HFFc6 (cell line): ENCODE measurements at regions not wholly inside any gene's neighbourhood (a gene's known extent, or its start where the extent isn't known, plus 50 kb on each side); places are given as distances from the start of the nearest gene placed in this dataset.

ENCODE experiments used
- DNase-seq: peaks from one replicate; pipeline ENCODE4 v3.0.0-alpha.2; 2018
- H3K27ac Mint-ChIP-seq: 2 replicates; pipeline ENCODE4 v1.8.0; 2020; ENCODE audit warnings: mild to moderate bottlenecking, mixed read lengths
- H3K27me3 Mint-ChIP-seq: 2 replicates; pipeline ENCODE4 v1.8.0; 2021; ENCODE audit warnings: mild to moderate bottlenecking, moderate library complexity, mixed read lengths; ENCODE audit not compliant: insufficient read depth
- H3K36me3 Mint-ChIP-seq: 2 replicates; pipeline ENCODE4 v1.8.0; 2021; ENCODE audit warnings: low read depth, mixed read lengths
- H3K4me1 Mint-ChIP-seq: 2 replicates; pipeline ENCODE4 v1.8.0; 2020; ENCODE audit warnings: low read depth, mixed read lengths
- H3K4me3 Mint-ChIP-seq: 2 replicates; pipeline ENCODE4 v1.8.0; 2020; ENCODE audit warnings: mild to moderate bottlenecking, moderate library complexity, mixed read lengths
- H3K9me3 Mint-ChIP-seq: 2 replicates; pipeline ENCODE4 v1.8.0; 2020; ENCODE audit warnings: mild to moderate bottlenecking, mixed read lengths
- TF ChIP-seq, protein P1 (sequence below): fragments of 200-600 bp; sonication (generic); IDR thresholded peaks from 2 replicates; pipeline ENCODE4 v1.5.0; 2021; ENCODE audit warnings: antibody characterized with exemption, mild to moderate bottlenecking

GRCh38 chr3:30331519-30331918 lies 274.9 kb upstream of the TGFBR2 start:
- TF ChIP-seq, protein P1, sequence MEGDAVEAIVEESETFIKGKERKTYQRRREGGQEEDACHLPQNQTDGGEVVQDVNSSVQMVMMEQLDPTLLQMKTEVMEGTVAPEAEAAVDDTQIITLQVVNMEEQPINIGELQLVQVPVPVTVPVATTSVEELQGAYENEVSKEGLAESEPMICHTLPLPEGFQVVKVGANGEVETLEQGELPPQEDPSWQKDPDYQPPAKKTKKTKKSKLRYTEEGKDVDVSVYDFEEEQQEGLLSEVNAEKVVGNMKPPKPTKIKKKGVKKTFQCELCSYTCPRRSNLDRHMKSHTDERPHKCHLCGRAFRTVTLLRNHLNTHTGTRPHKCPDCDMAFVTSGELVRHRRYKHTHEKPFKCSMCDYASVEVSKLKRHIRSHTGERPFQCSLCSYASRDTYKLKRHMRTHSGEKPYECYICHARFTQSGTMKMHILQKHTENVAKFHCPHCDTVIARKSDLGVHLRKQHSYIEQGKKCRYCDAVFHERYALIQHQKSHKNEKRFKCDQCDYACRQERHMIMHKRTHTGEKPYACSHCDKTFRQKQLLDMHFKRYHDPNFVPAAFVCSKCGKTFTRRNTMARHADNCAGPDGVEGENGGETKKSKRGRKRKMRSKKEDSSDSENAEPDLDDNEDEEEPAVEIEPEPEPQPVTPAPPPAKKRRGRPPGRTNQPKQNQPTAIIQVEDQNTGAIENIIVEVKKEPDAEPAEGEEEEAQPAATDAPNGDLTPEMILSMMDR, result no peak
- no peaks in the 10 kb centered on the region for H3K27me3 Mint-ChIP-seq
- H3K4me3 Mint-ChIP-seq, result no peak overlapping the region
- H3K4me1 Mint-ChIP-seq, result peaks cover 84% of the 10 kb centered on the region
- H3K9me3 Mint-ChIP-seq, result no peaks in the 10 kb centered on the region
- H3K36me3 Mint-ChIP-seq, result no peaks in the 10 kb centered on the region; the same call in 1 of the 2 replicates
- H3K27ac Mint-ChIP-seq, result no peak overlapping the region
- DNase-seq, result no peak

GRCh38 chr3:30332196-30333021 lies 274.0 kb upstream of the TGFBR2 start:
- no peaks in the 10 kb centered on the region for H3K27me3 Mint-ChIP-seq
- H3K9me3 Mint-ChIP-seq, result peaks cover 1% of the 10 kb centered on the region
- peaks cover 3% of the 10 kb centered on the region for H3K36me3 Mint-ChIP-seq
- H3K4me3 Mint-ChIP-seq, result no peak overlapping the region
- peak overlapping the region; percentile 14; the same call in 1 of the 2 replicates for H3K27ac Mint-ChIP-seq
- peaks cover 75% of the 10 kb centered on the region for H3K4me1 Mint-ChIP-seq
- TF ChIP-seq, protein P1, result no peak
- DNase-seq, result no peak

DNA sequence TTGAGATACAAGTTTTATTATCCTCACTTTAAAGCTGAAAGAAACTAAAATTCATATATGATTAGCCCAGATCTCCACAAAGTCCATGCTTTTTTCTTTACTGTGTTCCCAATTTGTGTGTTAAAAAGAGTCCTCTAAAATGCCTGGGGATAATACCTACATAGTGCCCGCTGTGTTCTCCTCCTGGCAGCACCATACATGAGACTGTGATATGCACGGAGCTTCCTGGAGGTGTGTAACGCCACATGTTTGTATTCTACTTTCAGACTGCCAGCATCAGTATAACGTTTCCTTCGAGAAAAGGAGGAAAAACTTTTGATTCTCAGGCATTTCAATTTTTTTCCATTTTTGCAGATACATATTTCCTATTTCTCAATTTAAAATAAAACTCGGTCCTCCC lies 273.3 kb upstream of the TGFBR2 start:
- no peak overlapping the region for H3K4me3 Mint-ChIP-seq
- no peak for DNase-seq
- H3K27ac Mint-ChIP-seq, result no peak overlapping the region
- no peaks in the 10 kb centered on the region for H3K27me3 Mint-ChIP-seq
- peaks cover 68% of the 10 kb centered on the region for H3K4me1 Mint-ChIP-seq
- peaks cover 9% of the 10 kb centered on the region for H3K9me3 Mint-ChIP-seq
- TF ChIP-seq, protein P1, result no peak
- peaks cover 10% of the 10 kb centered on the region for H3K36me3 Mint-ChIP-seq

DNA sequence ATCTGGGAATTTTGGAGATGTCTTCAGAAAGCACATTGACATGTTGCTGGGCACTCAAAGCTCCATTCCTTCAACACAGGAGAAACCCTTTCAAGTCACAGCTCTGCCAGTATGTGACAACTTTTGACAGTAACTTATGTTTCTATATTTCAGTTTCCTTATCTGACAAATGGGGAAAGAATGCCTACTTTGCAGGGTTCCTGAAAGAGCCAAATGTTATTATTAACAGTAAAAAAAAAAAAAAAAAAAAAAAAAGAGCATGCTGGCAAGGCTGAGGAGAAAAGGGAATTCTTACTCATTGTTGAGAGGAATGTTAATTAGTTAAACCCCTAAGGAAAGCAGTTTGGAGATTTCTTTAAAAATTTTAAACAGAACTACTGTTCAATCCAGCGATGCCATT lies 272.5 kb upstream of the TGFBR2 start:
- Mint-ChIP-seq H3K4me1 (peaks cover 61% of the 10 kb centered on the region), H3K27ac (peak overlapping the region; percentile 46), H3K4me3 (peak overlapping the region; percentile 14), H3K9me3 (peaks cover 9% of the 10 kb centered on the region), H3K36me3 (peaks cover 13% of the 10 kb centered on the region), H3K27me3 (no peaks in the 10 kb centered on the region)
- TF ChIP-seq, protein P1, result no peak
- peak; percentile 42 for DNase-seq

DNA sequence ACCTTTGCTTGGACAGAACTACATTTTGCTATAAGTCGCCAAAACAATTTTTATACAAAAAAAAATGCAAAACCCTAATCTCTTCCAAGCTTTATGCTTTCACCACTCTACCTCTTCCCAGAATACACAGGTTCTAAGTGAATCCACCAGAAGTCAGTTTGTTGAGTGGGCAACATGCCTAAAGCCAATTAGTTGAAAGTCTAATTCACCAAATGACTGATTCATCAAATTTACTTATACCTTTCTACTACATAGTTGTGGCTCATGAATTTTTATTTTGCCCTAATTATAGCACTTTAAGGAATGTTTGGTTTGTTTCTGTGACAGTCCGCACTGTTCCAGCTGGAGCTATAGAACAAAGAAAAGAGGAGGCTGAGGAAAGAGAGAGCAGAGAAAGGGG lies 265.9 kb upstream of the TGFBR2 start:
- Mint-ChIP-seq H3K27me3 (no peaks in the 10 kb centered on the region), H3K27ac (peak overlapping the region; percentile 37; the same call in 1 of the 2 replicates), H3K4me1 (peaks cover 60% of the 10 kb centered on the region), H3K36me3 (peaks cover 13% of the 10 kb centered on the region), H3K4me3 (0 out of 2 replicates have a peak overlapping the region, but pooled peaks have one; percentile 1), H3K9me3 (peaks cover 9% of the 10 kb centered on the region)
- TF ChIP-seq, protein P1, result no peak
- no peak for DNase-seq
